ENCODE measurements at regions not wholly inside any gene's neighbourhood (a gene's known extent, or its start where the extent isn't known, plus 50 kb on each side); places are given as distances from the start of the nearest gene placed in this dataset.

- no peak for DNase-seq (ENCODE audit: low spot score)
- Histone ChIP-seq H3K79me2 (replicated peaks; ENCODE audit: insufficient read depth) (no peaks in the 10 kb centered on the region), H3K36me3 (ENCODE audit: insufficient read depth) (no peaks in the 10 kb centered on the region), H3K9me2 (ENCODE audit: insufficient read depth) (peaks cover 7% of the 10 kb centered on the region; the same call in 1 of the 2 replicates), H2AFZ (peak overlapping the region; percentile 45; the same call in 1 of the 2 replicates), H3K4me1 (ENCODE audit: insufficient read depth) (no peaks in the 10 kb centered on the region), H3K27me3 (ENCODE audit: insufficient read depth) (no peaks in the 10 kb centered on the region), H3K27ac (ENCODE audit: low read depth) (no peak overlapping the region), H3K4me3 (no peak overlapping the region), H3K4me2 (no peak overlapping the region), H3F3A (replicated peaks; ENCODE audit: low read depth) (no peaks in the 10 kb centered on the region), H4K20me1 (replicated peaks; ENCODE audit: insufficient read depth) (no peaks in the 10 kb centered on the region)
- no peaks in the 10 kb centered on the region for H3K27me3 Mint-ChIP-seq (ENCODE audit: insufficient read depth, low read depth, poor library complexity)
- no peaks in the 10 kb centered on the region for H3K36me3 Mint-ChIP-seq (ENCODE audit: low read depth)
- H3K4me1 Mint-ChIP-seq: no peaks in the 10 kb centered on the region
- no peak overlapping the region for H3K27ac Mint-ChIP-seq
- TF ChIP-seq ZNF114 (CRISPR knock-in tag; IDR thresholded peaks at IDR 0.05): no peak
- TF ChIP-seq CTCF (conservative IDR thresholded peaks at IDR 0.05; ENCODE audit: low read depth in 2 of 2): no peak
- no peak for TF ChIP-seq ZNF462 (CRISPR knock-in tag; IDR thresholded peaks at IDR 0.05)
- TF ChIP-seq EZH2 (IDR thresholded peaks at IDR 0.05; ENCODE audit: low read depth, unreplicated experiment): no peak
- no peak for TF ChIP-seq POLR2AphosphoS5 (IDR thresholded peaks at IDR 0.05; ENCODE audit: low read depth)
- TF ChIP-seq ETS1 (IDR thresholded peaks at IDR 0.05): no peak
- TF ChIP-seq JUNB (IDR thresholded peaks at IDR 0.05; ENCODE audit: unreplicated experiment): no peak
- no peak for TF ChIP-seq CREB1 (CRISPR knock-in tag; IDR thresholded peaks at IDR 0.05; ENCODE audit: low read depth)
- no peaks in the 10 kb centered on the region for H3K9me3 Mint-ChIP-seq
- H3K4me3 Mint-ChIP-seq: no peak overlapping the region
- ATAC-seq: no peak
Measured at GRCh38 chr2:123453046-123453700, 571.9 kb upstream of the CNTNAP5 start.

Data from GM23338 (cell line).